Endometrial microvascular endothelial cells (primary cell): ENCODE measurements at regions not wholly inside any gene's neighbourhood (a gene's known extent, or its start where the extent isn't known, plus 50 kb on each side); places are given as distances from the start of the nearest gene placed in this dataset.

Source experiments
- in situ Hi-C: cut with HindIII; loops from 2 replicates; pipeline ENCODE4 v1.10.0; 2017; ENCODE audit warnings: low sequenced_read_pairs, low pct_unique_long_range_greater_than_20kb; ENCODE audit errors: inconsistent ontology term

DNA sequence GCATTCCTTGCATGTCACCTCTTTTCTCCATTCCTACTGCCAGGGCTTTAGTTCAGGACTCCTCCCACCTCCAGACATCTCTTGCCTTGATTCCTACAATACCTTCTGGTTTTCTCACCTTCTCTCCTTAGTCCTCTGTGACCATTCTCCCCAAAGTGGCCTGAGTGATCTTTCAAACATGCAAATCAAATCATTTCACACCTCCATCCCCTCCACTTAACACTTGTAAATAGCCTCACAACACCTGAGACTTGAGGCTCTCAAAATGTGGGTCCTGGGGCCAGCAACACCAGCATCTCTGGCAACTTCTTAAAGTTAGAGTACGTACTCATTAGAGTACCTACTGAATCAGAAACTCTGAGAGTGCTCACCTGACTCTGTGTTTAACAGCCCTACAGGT, 68.4 kb downstream of the RTL9 start:
- in situ Hi-C loops = no loop called here

DNA sequence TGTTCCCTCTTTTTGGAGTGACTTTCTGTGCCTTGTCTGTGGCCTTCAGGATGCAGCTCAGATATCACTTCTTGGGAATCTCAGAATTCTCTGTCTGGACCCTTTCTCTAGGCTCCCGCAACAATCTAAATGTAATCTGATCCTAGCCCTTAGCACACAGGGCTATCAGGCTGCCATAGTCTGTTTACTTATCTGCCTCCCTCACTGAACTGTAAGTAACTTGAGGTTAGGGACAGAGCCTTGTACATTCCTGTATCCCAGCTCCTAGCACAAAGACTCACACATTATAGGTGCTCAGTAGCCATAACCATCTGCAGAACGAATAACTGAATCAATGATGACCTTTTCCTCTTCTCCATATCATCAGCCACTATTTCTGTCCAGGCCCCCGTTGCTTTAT, 69.5 kb downstream of the RTL9 start:
- in situ Hi-C loops = no loop called here

- in situ Hi-C loops = no loop called here
Measured at GRCh38 chrX:110430293-110431076, 71.8 kb downstream of the RTL9 start.

GRCh38 chrX:110432091-110432905, 73.7 kb downstream of the RTL9 start:
- in situ Hi-C loops = no loop called here

DNA sequence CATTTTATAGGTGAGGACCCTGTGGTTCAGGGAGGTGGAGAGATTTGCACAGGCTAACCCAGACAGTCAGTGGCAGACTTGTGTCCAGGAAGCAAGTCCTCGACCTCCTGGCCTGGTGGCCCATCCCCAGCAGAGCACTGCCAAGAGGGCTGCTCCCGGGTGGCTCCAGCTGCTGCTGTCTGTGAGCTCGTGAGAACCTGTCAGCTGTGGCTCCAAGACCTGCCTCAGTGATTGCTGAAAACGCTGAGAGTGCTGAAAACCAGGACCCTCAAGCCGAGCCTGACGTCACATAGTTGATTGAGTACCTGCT, 74.2 kb downstream of the RTL9 start:
- in situ Hi-C loops = no loop called here

DNA sequence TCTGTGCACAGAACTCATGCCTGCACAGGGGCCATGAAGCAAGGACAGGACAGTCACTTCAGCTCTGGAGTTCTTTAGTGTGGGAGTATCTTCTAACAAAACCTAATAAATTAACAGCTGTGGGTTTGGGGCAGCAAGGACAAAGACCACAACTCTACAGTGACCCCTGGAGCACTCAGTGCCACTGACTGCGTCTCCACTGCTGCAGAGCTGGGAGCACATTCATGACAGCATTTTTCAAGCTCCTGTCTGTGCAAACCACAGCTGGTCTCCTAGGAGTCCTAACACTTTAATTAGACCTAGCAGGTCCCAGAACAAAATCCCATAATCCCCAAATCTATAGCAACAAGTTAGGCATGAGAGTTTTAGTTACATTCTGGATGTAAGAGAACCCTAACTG, 76.5 kb downstream of the RTL9 start:
- in situ Hi-C loops = no loop called here

GRCh38 chrX:110436523-110436922, 77.9 kb downstream of the RTL9 start:
- in situ Hi-C loops = no loop called here

DNA sequence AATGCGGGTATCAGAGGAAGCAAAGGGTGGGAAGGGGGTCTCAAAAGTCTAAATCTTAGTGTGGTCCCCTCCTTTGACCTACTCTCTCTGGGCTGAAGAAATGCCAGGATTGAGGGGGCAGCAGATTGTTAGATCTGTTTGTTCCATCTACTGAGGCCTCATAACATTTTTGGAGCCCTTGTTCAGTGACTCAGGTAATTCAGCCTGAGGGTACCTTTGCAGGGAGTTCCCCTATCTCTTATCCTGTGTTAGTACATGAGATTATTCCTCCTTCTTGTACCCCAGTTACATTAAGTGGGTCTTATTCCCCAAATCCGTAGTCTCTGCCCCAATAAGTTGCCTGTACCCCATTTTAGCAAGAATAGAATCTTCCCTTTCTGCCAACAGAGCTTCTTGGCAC, 79.0 kb downstream of the RTL9 start:
- in situ Hi-C loops = no loop called here

GRCh38 chrX:110440016-110440805, 81.6 kb downstream of the RTL9 start:
- in situ Hi-C loops = no loop called here

DNA sequence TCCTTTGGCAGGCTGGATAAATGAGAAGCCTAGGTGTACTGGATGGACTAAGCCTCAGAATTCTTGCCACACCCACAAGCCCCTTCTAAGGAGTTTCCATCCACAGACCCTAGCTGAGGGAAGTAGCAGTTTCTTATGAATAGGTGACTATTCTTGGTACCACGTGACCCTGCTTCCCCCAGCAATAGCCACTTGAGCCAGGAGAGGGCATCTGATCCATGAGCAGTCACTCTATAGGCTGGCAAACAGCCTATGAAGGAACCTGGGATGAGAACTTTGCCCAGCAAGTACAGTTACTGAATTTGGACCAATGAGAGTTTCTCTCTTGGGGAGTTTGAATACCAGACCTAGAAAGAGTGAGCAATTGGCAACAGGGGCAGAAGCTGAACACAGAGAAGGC, 84.0 kb downstream of the RTL9 start:
- in situ Hi-C loops = no loop called here

DNA sequence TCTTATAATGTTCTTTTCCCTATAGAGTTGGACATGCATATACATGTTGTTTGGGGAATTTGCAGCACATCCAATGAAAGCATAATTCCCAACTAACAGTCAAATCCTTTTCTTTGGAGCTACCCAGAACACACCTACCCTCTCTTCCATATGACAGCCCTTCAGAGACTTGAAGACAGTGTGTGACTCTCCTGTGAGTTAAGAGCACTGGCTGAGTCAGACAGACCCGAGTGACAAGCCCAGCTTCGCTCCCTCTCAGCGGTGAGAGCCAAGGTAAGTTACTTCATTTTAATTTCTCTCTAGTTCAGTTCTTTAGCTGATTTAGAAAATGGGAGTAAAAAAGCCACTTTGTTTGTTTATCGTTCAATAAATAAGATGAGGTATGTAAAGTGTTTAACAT, 86.3 kb downstream of the RTL9 start:
- in situ Hi-C loops = no loop called here

GRCh38 chrX:110448459-110448858, 89.8 kb downstream of the RTL9 start:
- in situ Hi-C loops = no loop called here

DNA sequence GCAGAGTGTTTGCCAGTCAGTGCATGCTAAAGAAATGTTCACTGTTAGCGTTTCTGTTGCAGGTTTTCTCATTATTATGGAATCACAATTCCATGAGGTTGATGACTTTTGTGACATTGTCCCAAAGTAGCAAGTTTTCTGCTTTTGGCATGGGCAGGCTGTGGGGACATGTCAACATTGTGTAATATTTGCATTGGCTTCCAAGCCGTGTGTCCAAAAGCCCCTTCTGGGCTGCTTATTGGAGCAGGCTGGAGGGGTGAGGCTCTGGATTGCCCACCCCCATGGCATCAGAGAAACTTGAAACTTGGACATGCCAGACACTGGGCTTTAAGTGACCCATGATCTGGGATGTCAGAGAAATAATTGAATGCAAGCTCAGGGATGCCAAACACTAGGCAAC, 90.7 kb downstream of the RTL9 start:
- in situ Hi-C loops = no loop called here

- in situ Hi-C loops = no loop called here
Measured at GRCh38 chrX:110450050-110450449, 91.4 kb downstream of the RTL9 start.

- in situ Hi-C loops = no loop called here
Measured at GRCh38 chrX:110454336-110454735, 95.7 kb downstream of the RTL9 start.

GRCh38 chrX:110462957-110463356, 104.3 kb downstream of the RTL9 start:
- in situ Hi-C loops = no loop called here

- in situ Hi-C loops = no loop called here
Measured at GRCh38 chrX:110466790-110467189, 108.1 kb downstream of the RTL9 start.

DNA sequence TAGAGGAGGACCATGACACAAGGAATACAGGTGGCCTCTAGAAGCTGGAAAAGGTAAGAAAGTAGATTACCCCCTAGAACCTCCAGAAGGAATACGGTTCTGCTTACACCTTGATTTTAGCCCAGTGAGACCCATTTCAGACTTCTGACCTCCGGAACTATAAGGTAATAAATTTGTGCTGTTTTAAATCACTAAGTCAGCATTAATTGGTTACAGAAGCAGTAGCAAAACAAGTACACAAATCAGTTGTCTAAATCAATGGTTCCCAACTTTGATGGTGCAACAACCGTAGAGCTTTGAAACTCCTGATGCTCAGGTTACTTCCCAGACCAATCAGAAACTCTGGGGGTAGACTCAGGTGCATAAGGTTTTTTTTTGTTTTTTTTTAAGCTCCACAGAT, 113.6 kb downstream of the RTL9 start:
- in situ Hi-C loops = no loop called here

- in situ Hi-C loops = no loop called here
Measured at GRCh38 chrX:110477593-110478228, 119.1 kb downstream of the RTL9 start.
